H1 (cell line): ENCODE measurements at regions not wholly inside any gene's neighbourhood (a gene's known extent, or its start where the extent isn't known, plus 50 kb on each side); places are given as distances from the start of the nearest gene placed in this dataset.

ENCODE experiments used
- CTCF ChIA-PET: fragments of 300-600 bp; sonication (Branson Sonifier 250); formaldehyde crosslinking; loops from one replicate; lab custom pipeline; 2021; ENCODE audit not compliant: partially characterized antibody; lab: Charles Lee
- POLR2A ChIA-PET: fragments of 300-600 bp; sonication (Branson Sonifier 250); formaldehyde crosslinking; loops from one replicate; lab custom pipeline; 2021; ENCODE audit warnings: inconsistent platforms; ENCODE audit not compliant: partially characterized antibody; lab: Charles Lee
- DNase-seq, 2 experiments: peaks; one replicate each; pipeline versions ENCODE4 v3.0.0 to v3.0.0-alpha.2; 2010 to 2022; ENCODE audit warnings: low spot score in 2 of 2, low read depth in 1 of 2, mixed read lengths in 1 of 2
- FAIRE-seq: peaks from 2 replicates; lab custom pipeline; 2011; peaks lifted over from hg19 to GRCh38; lab: Jason Lieb, UNC
- H2AFZ ChIP-seq: 2 replicates; pipeline ENCODE4 v1.8.1; 2012; ENCODE audit warnings: low read length, inconsistent platforms
- H2AK5ac ChIP-seq: 2 replicates; pipeline ENCODE4 v1.6.1; 2013; ENCODE audit warnings: low read depth, low read length
- H2BK120ac ChIP-seq: replicated peaks from 2 replicates; pipeline ENCODE3; 2013; ENCODE audit warnings: low read depth, low read length, inconsistent platforms
- H2BK12ac ChIP-seq: 2 replicates; pipeline ENCODE4 v1.6.1; 2013; ENCODE audit warnings: low read depth, low read length
- H2BK15ac ChIP-seq: 2 replicates; pipeline ENCODE4 v1.6.1; 2013; ENCODE audit warnings: low read length
- H2BK20ac ChIP-seq: 2 replicates; pipeline ENCODE4 v1.6.1; 2013; ENCODE audit warnings: low read length
- H2BK5ac ChIP-seq: 2 replicates; pipeline ENCODE4 v1.6.1; 2013; ENCODE audit warnings: low read depth, low read length
- H3K14ac ChIP-seq: 2 replicates; pipeline ENCODE4 v1.6.1; 2013; ENCODE audit warnings: inconsistent platforms; ENCODE audit not compliant: insufficient read length
- H3K18ac ChIP-seq: 2 replicates; pipeline ENCODE4 v1.6.1; 2013; ENCODE audit warnings: low read length; ENCODE audit errors: extremely low read depth
- H3K23ac ChIP-seq: 2 replicates; pipeline ENCODE4 v1.6.1; 2013; ENCODE audit warnings: inconsistent platforms; ENCODE audit not compliant: insufficient read length
- H3K23me2 ChIP-seq: 2 replicates; pipeline ENCODE4 v1.6.1; 2013; ENCODE audit warnings: low read depth, low read length
- H3K27ac ChIP-seq: 2 replicates; pipeline ENCODE4 v1.6.1; 2011; ENCODE audit warnings: low read depth, low read length, inconsistent platforms
- H3K27me3 ChIP-seq, 4 experiments: replicated peaks in 1 of 4; 1 replicate in 1 of 4; 2 replicates in 3 of 4; pipeline versions ENCODE4 v1.6.1 to v1.8.1; 2011 to 2013; ENCODE audit warnings: low read length in 3 of 4, mild to moderate bottlenecking in 3 of 4, inconsistent platforms in 2 of 4, mixed read lengths in 2 of 4, moderate library complexity in 1 of 4; ENCODE audit not compliant: control insufficient read depth in 3 of 4, insufficient read depth in 3 of 4; ENCODE audit errors: extremely low read depth in 1 of 4
- H3K36me3 ChIP-seq, 4 experiments: 2 replicates each; pipeline versions ENCODE4 v1.6.1 to v1.8.1; 2011 to 2013; ENCODE audit warnings: mild to moderate bottlenecking in 4 of 4, low read length in 3 of 4, moderate library complexity in 2 of 4, control low read depth in 1 of 4, inconsistent platforms in 1 of 4; ENCODE audit not compliant: insufficient read depth in 4 of 4, control insufficient read depth in 2 of 4
- H3K4ac ChIP-seq: replicated peaks from 2 replicates; pipeline ENCODE3; 2013; ENCODE audit warnings: low read length, low read depth, mixed read lengths, inconsistent platforms; ENCODE audit not compliant: insufficient read length
- H3K4me1 ChIP-seq, 4 experiments: replicated peaks in 1 of 4; 1 replicate in 1 of 4; 2 replicates in 3 of 4; pipeline versions ENCODE4 v1.6.1 to v1.8.1; 2011 to 2013; ENCODE audit warnings: low read length in 3 of 4, inconsistent platforms in 2 of 4, mixed read lengths in 1 of 4; ENCODE audit not compliant: insufficient read depth in 4 of 4, control insufficient read depth in 3 of 4
- H3K4me2 ChIP-seq, 2 experiments: 2 replicates each; pipeline versions ENCODE4 v1.6.1 to v1.8.1; 2011 to 2013; ENCODE audit warnings: low read depth in 2 of 2, low read length in 2 of 2, control low read depth in 1 of 2, inconsistent platforms in 1 of 2, mild to moderate bottlenecking in 1 of 2; ENCODE audit not compliant: insufficient read depth in 1 of 2
- H3K4me3 ChIP-seq, 4 experiments: fragments of 200-600, 300-600 bp in 1 of 4; sonication (generic), shearing (Covaris generic), sonication (Bioruptor Twin) in 1 of 4; 2 replicates each; pipeline versions ENCODE4 v1.5.1 to v1.8.1; 2011 to 2016; ENCODE audit warnings: low read length in 4 of 4, low read depth in 3 of 4, control low read depth in 2 of 4, inconsistent platforms in 2 of 4, mild to moderate bottlenecking in 2 of 4, mixed read lengths in 1 of 4, moderate library complexity in 1 of 4; ENCODE audit not compliant: insufficient read depth in 2 of 4; ENCODE audit errors: extremely low read depth in 1 of 4
- H3K56ac ChIP-seq: replicated peaks from 2 replicates; pipeline ENCODE3; 2013; ENCODE audit warnings: low read depth, mild to moderate bottlenecking, mixed read lengths, low read length, inconsistent platforms; ENCODE audit not compliant: insufficient read length
- H3K79me1 ChIP-seq: 2 replicates; pipeline ENCODE4 v1.6.1; 2013; ENCODE audit warnings: low read depth, low read length, control low read depth
- H3K79me2 ChIP-seq, 2 experiments: 2 replicates each; pipeline versions ENCODE4 v1.6.1 to v1.8.1; 2012 to 2013; ENCODE audit warnings: low read length in 2 of 2, mild to moderate bottlenecking in 2 of 2, inconsistent platforms in 1 of 2; ENCODE audit not compliant: insufficient read depth in 2 of 2, control insufficient read depth in 1 of 2
- H3K9ac ChIP-seq, 4 experiments: replicated peaks in 1 of 4; 1 replicate in 1 of 4; 2 replicates in 3 of 4; pipeline versions ENCODE4 v1.6.1 to v1.8.1; 2011 to 2013; ENCODE audit warnings: low read depth in 3 of 4, low read length in 3 of 4, control low read depth in 2 of 4, mild to moderate bottlenecking in 2 of 4, moderate library complexity in 2 of 4, inconsistent platforms in 1 of 4; ENCODE audit errors: extremely low read depth in 1 of 4
- H3K9me3 ChIP-seq, 2 experiments: 2 replicates each; pipeline versions ENCODE4 v1.6.1 to v1.8.1; 2012 to 2013; ENCODE audit warnings: mild to moderate bottlenecking in 2 of 2, moderate library complexity in 2 of 2, control low read depth in 1 of 2, inconsistent platforms in 1 of 2, low read depth in 1 of 2, low read length in 1 of 2, mixed read lengths in 1 of 2; ENCODE audit not compliant: insufficient read depth in 2 of 2
- H4K20me1 ChIP-seq, 2 experiments: replicated peaks in 1 of 2; 2 replicates each; pipeline versions ENCODE3 to v1.8.1; 2011 to 2013; ENCODE audit warnings: inconsistent platforms in 2 of 2, low read length in 2 of 2, mild to moderate bottlenecking in 1 of 2; ENCODE audit not compliant: insufficient read depth in 2 of 2, control insufficient read depth in 1 of 2
- H4K5ac ChIP-seq: 2 replicates; pipeline ENCODE4 v1.6.1; 2013; ENCODE audit warnings: low read length, low read depth, mixed read lengths, inconsistent platforms; ENCODE audit not compliant: insufficient read length
- H4K8ac ChIP-seq: 2 replicates; pipeline ENCODE4 v1.8.0; 2013; ENCODE audit warnings: mild to moderate bottlenecking, moderate library complexity, low read length, inconsistent platforms; ENCODE audit not compliant: insufficient read depth; ENCODE audit errors: extremely low read depth
- H4K91ac ChIP-seq: replicated peaks from 2 replicates; pipeline ENCODE3; 2013; ENCODE audit warnings: low read length, mixed read lengths, inconsistent platforms; ENCODE audit not compliant: insufficient read length
- HDAC2 ChIP-seq, 2 experiments: fragments of 300-600 bp in 1 of 2; sonication (generic) in 1 of 2; IDR thresholded peaks; 2 replicates each; pipeline ENCODE4 v1.6.1; 2011 to 2012; ENCODE audit warnings: low read depth in 2 of 2, low read length in 2 of 2, mild to moderate bottlenecking in 2 of 2, moderate library complexity in 2 of 2, borderline replicate concordance in 1 of 2, inconsistent platforms in 1 of 2
- NANOG ChIP-seq: IDR thresholded peaks from 2 replicates; pipeline ENCODE4 v1.6.1; 2011; ENCODE audit warnings: low read length, low read depth, mild to moderate bottlenecking, inconsistent platforms; ENCODE audit not compliant: insufficient read depth, poor library complexity, severe bottlenecking
- SAP30 ChIP-seq: fragments of 300-600 bp; sonication (generic); IDR thresholded peaks from 2 replicates; pipeline ENCODE4 v1.7.1; 2012; ENCODE audit warnings: low read length, moderate library complexity, mild to moderate bottlenecking, inconsistent platforms; ENCODE audit not compliant: insufficient read depth, insufficient replicate concordance
- TEAD4 ChIP-seq: IDR thresholded peaks from 2 replicates; pipeline ENCODE4 v1.6.1; 2012; ENCODE audit warnings: low read depth, low read length, inconsistent platforms, mixed read lengths
- WGBS, 2 experiments: shearing (Covaris generic) in 1 of 2; methylation state at CpG; one replicate each; pipeline versions ENCODE4 v1.1.6 to v1.1.7; 2013 to 2015; ENCODE audit warnings: low lambda C conversion rate in 2 of 2, mixed read lengths in 2 of 2, inconsistent platforms in 1 of 2, low coverage in 1 of 2, missing lambda C conversion rate in 1 of 2; ENCODE audit not compliant: insufficient replicate concordance in 2 of 2, insufficient coverage in 1 of 2, insufficient read length in 1 of 2; ENCODE audit errors: extremely low coverage in 1 of 2, missing lambda C conversion rate in 1 of 2; 5-methylcytosine and 5-hydroxymethylcytosine counted together

GRCh38 chr16:76777721-76778465, 413.1 kb upstream of the MON1B start:
- Histone ChIP-seq H4K20me1 (no peaks in the 10 kb centered on the region), H3K4me2 (no peak overlapping the region), H3K79me2 (no peaks in the 10 kb centered on the region), H2BK120ac (no peak overlapping the region), H2AK5ac (no peak overlapping the region), H2BK5ac (no peak overlapping the region), H3K27me3 (no peaks in the 10 kb centered on the region), H2BK20ac (no peak overlapping the region), H3K14ac (no peak overlapping the region), H3K56ac (no peak overlapping the region), H3K4ac (no peak overlapping the region), H4K5ac (no peak overlapping the region), H3K27ac (no peak overlapping the region), H4K91ac (no peak overlapping the region), H3K9ac (no peak overlapping the region), H3K23me2 (no peaks in the 10 kb centered on the region), H3K18ac (no peak overlapping the region), H2BK15ac (no peak overlapping the region), H3K4me3 (no peak overlapping the region), H4K8ac (no peak overlapping the region), H3K23ac (no peak overlapping the region), H3K4me1 (no peaks in the 10 kb centered on the region), H3K36me3 (no peaks in the 10 kb centered on the region), H2BK12ac (no peak overlapping the region), H3K79me1 (no peaks in the 10 kb centered on the region), H2AFZ (no peak overlapping the region), H3K9me3 (no peaks in the 10 kb centered on the region)
- ChIA-PET POLR2A (no interaction called here), CTCF (no interaction called here)
- no peak for TF ChIP-seq NANOG
- no peak for TF ChIP-seq TEAD4
- TF ChIP-seq HDAC2 (IDR thresholded peaks at IDR 0.05; ENCODE audit: borderline replicate concordance in 1 of 2, low read depth in 2 of 2, low read length in 2 of 2): no peak
- no peak for TF ChIP-seq SAP30
- FAIRE-seq: no peak
- no peak for DNase-seq
- 82% methylated on average over 7 of the region's 7 CpGs; no CpG with 5 or more reads in 1 of the 2 experiments for WGBS, 2 experiments
